CD14-positive monocyte (primary cell): ENCODE measurements at regions not wholly inside any gene's neighbourhood (a gene's known extent, or its start where the extent isn't known, plus 50 kb on each side); places are given as distances from the start of the nearest gene placed in this dataset.

Experiments used
- DNase-seq, 3 donors: peaks; one replicate each; pipeline ENCODE4 v3.0.0-alpha.2; 2011 to 2022
- H2AFZ ChIP-seq: 2 replicates; pipeline ENCODE4 v1.6.0; 2012; ENCODE audit warnings: mild to moderate bottlenecking, low read depth, low read length, inconsistent platforms; ENCODE audit not compliant: insufficient read depth, poor library complexity, severe bottlenecking
- H3K27ac ChIP-seq, 2 donors: 1 replicate in 1 of 2; 2 replicates in 1 of 2; pipeline ENCODE4 v1.5.1; 2012 to 2013; ENCODE audit warnings: low read length in 2 of 2, control low read depth in 1 of 2, inconsistent platforms in 1 of 2, low read depth in 1 of 2, mild to moderate bottlenecking in 1 of 2
- H3K27me3 ChIP-seq, 2 donors: one replicate each; pipeline versions ENCODE4 v1.6.0 to v1.6.1; 2011 to 2013; ENCODE audit warnings: low read length in 2 of 2; ENCODE audit not compliant: control insufficient read depth in 2 of 2, insufficient read depth in 2 of 2
- H3K36me3 ChIP-seq, 2 donors: replicated peaks in 1 of 2; 1 replicate in 1 of 2; 2 replicates in 1 of 2; pipeline versions ENCODE4 v1.5.1 to v1.6.1; 2012 to 2013; ENCODE audit warnings: low read length in 2 of 2, control low read depth in 1 of 2, inconsistent platforms in 1 of 2, mild to moderate bottlenecking in 1 of 2; ENCODE audit not compliant: insufficient read depth in 2 of 2, control insufficient read depth in 1 of 2
- H3K4me1 ChIP-seq, 2 donors: 1 replicate in 1 of 2; 2 replicates in 1 of 2; pipeline versions ENCODE4 v1.5.1 to v1.6.1; 2012 to 2013; ENCODE audit warnings: low read length in 2 of 2, control low read depth in 1 of 2, inconsistent platforms in 1 of 2, mild to moderate bottlenecking in 1 of 2, moderate library complexity in 1 of 2; ENCODE audit not compliant: insufficient read depth in 2 of 2, control insufficient read depth in 1 of 2
- H3K4me2 ChIP-seq: replicated peaks from 2 replicates; pipeline ENCODE3; 2012; ENCODE audit warnings: low read length, moderate library complexity, mild to moderate bottlenecking; ENCODE audit not compliant: poor library complexity, severe bottlenecking; ENCODE audit errors: extremely low read depth
- H3K4me3 ChIP-seq, 3 experiments: fragments of 200-600 bp in 1 of 3; sonication (generic) in 1 of 3; replicated peaks in 1 of 3; 1 replicate in 2 of 3; 2 replicates in 1 of 3; pipeline ENCODE4 v1.5.1; 2011 to 2013; ENCODE audit warnings: low read length in 3 of 3, mild to moderate bottlenecking in 3 of 3, control low read depth in 2 of 3, low read depth in 2 of 3, inconsistent platforms in 1 of 3, moderate library complexity in 1 of 3
- H3K79me2 ChIP-seq: 2 replicates; pipeline ENCODE4 v1.6.0; 2012; ENCODE audit warnings: mild to moderate bottlenecking, control low read depth, inconsistent platforms, low read length, moderate library complexity; ENCODE audit not compliant: insufficient read depth
- H3K9ac ChIP-seq: 2 replicates; pipeline ENCODE4 v1.6.0; 2017; ENCODE audit warnings: low read length, mild to moderate bottlenecking; ENCODE audit not compliant: insufficient read depth, poor library complexity, severe bottlenecking
- H3K9me3 ChIP-seq, 2 donors: replicated peaks in 1 of 2; 1 replicate in 1 of 2; 2 replicates in 1 of 2; pipeline versions ENCODE4 v1.5.1 to v1.6.1; 2012 to 2013; ENCODE audit warnings: low read length in 2 of 2, control low read depth in 1 of 2; ENCODE audit not compliant: control insufficient read depth in 1 of 2, insufficient read depth in 1 of 2
- H4K20me1 ChIP-seq: 2 replicates; pipeline ENCODE4 v1.6.0; 2012; ENCODE audit warnings: mild to moderate bottlenecking, low read length, control low read depth, moderate library complexity; ENCODE audit not compliant: insufficient read depth
- H3K27ac Mint-ChIP-seq, 7 donors: one replicate each; pipeline ENCODE4 v1.8.0; 2020; ENCODE audit warnings: mild to moderate bottlenecking in 7 of 7, mixed read lengths in 7 of 7, moderate library complexity in 6 of 7, inconsistent platforms in 2 of 7
- H3K27me3 Mint-ChIP-seq, 3 donors: one replicate each; pipeline ENCODE4 v1.8.0; 2021 to 2022; ENCODE audit warnings: low read depth in 3 of 3, mild to moderate bottlenecking in 3 of 3, mixed read lengths in 3 of 3, moderate library complexity in 3 of 3, inconsistent platforms in 1 of 3
- H3K36me3 Mint-ChIP-seq, 2 donors: one replicate each; pipeline ENCODE4 v1.8.0; 2020; ENCODE audit warnings: mixed read lengths in 2 of 2, inconsistent platforms in 1 of 2, mild to moderate bottlenecking in 1 of 2
- H3K4me1 Mint-ChIP-seq: one replicate; pipeline ENCODE4 v1.8.0; 2020; ENCODE audit warnings: mild to moderate bottlenecking, mixed read lengths
- H3K4me3 Mint-ChIP-seq, 2 donors: one replicate each; pipeline ENCODE4 v1.8.0; 2020; ENCODE audit warnings: mild to moderate bottlenecking in 2 of 2, mixed read lengths in 2 of 2, moderate library complexity in 1 of 2
- H3K9me3 Mint-ChIP-seq, 7 donors: one replicate each; pipeline ENCODE4 v1.8.0; 2020 to 2022; ENCODE audit warnings: mixed read lengths in 7 of 7, mild to moderate bottlenecking in 6 of 7, moderate library complexity in 6 of 7, inconsistent platforms in 2 of 7
- WGBS: methylation state at CpG from one replicate; pipeline ENCODE4 v1.1.5; 2013; ENCODE audit warnings: missing lambda C conversion rate; ENCODE audit not compliant: insufficient coverage; 5-methylcytosine and 5-hydroxymethylcytosine counted together
- intact Hi-C, 2 donors: fragments of 100-400 bp; cut with micrococcal nuclease; formaldehyde crosslinking; loops; one replicate each; pipeline versions ENCODE4 v1.15.0 to v1.15.1; 2023
- TF ChIP-seq, protein P1 (sequence below): fragments of 200-600 bp; IDR thresholded peaks from one replicate; pipeline ENCODE4 v1.8.0; 2022; ENCODE audit warnings: antibody characterized with exemption, mild to moderate bottlenecking

DNA sequence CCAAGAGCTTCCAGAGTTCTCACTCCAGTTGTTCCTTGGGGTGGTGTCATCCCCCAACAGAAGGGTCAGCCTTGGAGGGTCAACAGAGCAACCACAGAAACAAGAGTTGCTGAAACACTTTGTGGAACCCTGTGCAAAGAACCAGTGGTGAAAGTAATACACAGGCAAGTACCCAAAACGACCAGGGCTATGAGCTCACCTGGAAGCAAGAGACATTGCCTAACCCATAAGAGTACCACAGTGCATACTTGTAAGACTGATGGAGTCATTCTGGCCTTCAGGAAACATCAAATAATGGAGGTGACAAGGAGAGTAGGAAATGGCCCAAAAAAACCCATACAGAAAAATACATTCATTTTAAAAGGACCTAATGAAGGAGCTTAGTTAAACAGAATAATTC lies 184.3 kb upstream of the TSC22D1 start:
- TF ChIP-seq, protein P1, sequence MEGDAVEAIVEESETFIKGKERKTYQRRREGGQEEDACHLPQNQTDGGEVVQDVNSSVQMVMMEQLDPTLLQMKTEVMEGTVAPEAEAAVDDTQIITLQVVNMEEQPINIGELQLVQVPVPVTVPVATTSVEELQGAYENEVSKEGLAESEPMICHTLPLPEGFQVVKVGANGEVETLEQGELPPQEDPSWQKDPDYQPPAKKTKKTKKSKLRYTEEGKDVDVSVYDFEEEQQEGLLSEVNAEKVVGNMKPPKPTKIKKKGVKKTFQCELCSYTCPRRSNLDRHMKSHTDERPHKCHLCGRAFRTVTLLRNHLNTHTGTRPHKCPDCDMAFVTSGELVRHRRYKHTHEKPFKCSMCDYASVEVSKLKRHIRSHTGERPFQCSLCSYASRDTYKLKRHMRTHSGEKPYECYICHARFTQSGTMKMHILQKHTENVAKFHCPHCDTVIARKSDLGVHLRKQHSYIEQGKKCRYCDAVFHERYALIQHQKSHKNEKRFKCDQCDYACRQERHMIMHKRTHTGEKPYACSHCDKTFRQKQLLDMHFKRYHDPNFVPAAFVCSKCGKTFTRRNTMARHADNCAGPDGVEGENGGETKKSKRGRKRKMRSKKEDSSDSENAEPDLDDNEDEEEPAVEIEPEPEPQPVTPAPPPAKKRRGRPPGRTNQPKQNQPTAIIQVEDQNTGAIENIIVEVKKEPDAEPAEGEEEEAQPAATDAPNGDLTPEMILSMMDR: no peak
- no CpG with 5 or more reads among the region's 1 CpG for WGBS
- H3K27ac Mint-ChIP-seq: no peak overlapping the region
- H3K27me3 Mint-ChIP-seq: peaks cover 2 to 10% (median 4%) of the 10 kb centered on the region in 3 donors
- no peak overlapping the region for H3K27ac ChIP-seq
- no peaks in the 10 kb centered on the region for H3K27me3 ChIP-seq
- peaks cover 6% of the 10 kb centered on the region for H3K4me1 Mint-ChIP-seq
- no peak overlapping the region for H2AFZ ChIP-seq
- no peaks in the 10 kb centered on the region for H4K20me1 ChIP-seq
- H3K4me1 ChIP-seq: no peaks in the 10 kb centered on the region
- H3K9me3 ChIP-seq: no peaks in the 10 kb centered on the region
- H3K9me3 Mint-ChIP-seq: peaks cover 0 to 1% (median 0%) of the 10 kb centered on the region in 7 donors
- H3K4me2 ChIP-seq: no peak overlapping the region
- no peaks in the 10 kb centered on the region for H3K36me3 ChIP-seq
- DNase-seq: no peak
- H3K36me3 Mint-ChIP-seq: no peaks in the 10 kb centered on the region
- intact Hi-C loops: no loop called here
- H3K9ac ChIP-seq: no peak overlapping the region
- no peak overlapping the region for H3K4me3 ChIP-seq
- H3K79me2 ChIP-seq: no peaks in the 10 kb centered on the region
- no peak overlapping the region for H3K4me3 Mint-ChIP-seq

- H4K20me1 ChIP-seq: no peaks in the 10 kb centered on the region
- TF ChIP-seq, protein P1: no peak
- no peaks in the 10 kb centered on the region for H3K79me2 ChIP-seq
- Mint-ChIP-seq H3K27ac (no peak overlapping the region), H3K4me3 (no peak overlapping the region), H3K36me3 (no peaks in the 10 kb centered on the region), H3K27me3 (peaks cover 2 to 10% (median 3%) of the 10 kb centered on the region in 3 donors), H3K4me1 (peaks cover 6% of the 10 kb centered on the region), H3K9me3 (peaks cover 0 to 1% (median 0%) of the 10 kb centered on the region in 7 donors)
- no peak overlapping the region for H3K9ac ChIP-seq
- 84% methylated on average over 3 of the region's 6 CpGs for WGBS
- intact Hi-C loops: no loop called here
- H3K9me3 ChIP-seq: no peaks in the 10 kb centered on the region
- H2AFZ ChIP-seq: no peak overlapping the region
- no peak overlapping the region for H3K27ac ChIP-seq
- H3K4me3 ChIP-seq: no peak overlapping the region
- H3K4me2 ChIP-seq: no peak overlapping the region
- no peaks in the 10 kb centered on the region for H3K4me1 ChIP-seq
- H3K27me3 ChIP-seq: no peaks in the 10 kb centered on the region
- DNase-seq: no peak
- H3K36me3 ChIP-seq: no peaks in the 10 kb centered on the region
These were observed 183.5 kb upstream of the TSC22D1 start for GRCh38 chr13:44759384-44760360.
